ENCODE measurements at regions not wholly inside any gene's neighbourhood (a gene's known extent, or its start where the extent isn't known, plus 50 kb on each side); places are given as distances from the start of the nearest gene placed in this dataset.

DNA sequence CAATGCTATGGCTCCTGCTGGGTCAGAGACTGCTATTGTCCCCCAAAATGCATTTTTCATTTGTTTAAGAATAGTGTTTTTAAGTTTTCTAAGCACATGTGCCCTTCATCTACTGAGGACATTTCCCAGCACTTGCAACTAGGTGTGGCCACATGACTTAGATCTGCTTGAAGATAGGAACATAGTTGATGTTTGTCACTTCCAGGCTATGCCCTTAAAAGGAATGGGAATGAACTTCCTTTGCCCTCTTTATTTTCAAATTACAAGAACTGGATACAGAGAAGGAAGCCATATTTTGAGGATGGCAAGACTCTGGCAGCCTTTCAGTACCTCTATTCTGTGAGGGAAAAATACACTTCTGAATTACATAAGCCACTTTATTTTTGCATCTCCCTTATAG is 203.0 kb upstream of the TFAP2D start:
- TF ChIP-seq, protein P1, sequence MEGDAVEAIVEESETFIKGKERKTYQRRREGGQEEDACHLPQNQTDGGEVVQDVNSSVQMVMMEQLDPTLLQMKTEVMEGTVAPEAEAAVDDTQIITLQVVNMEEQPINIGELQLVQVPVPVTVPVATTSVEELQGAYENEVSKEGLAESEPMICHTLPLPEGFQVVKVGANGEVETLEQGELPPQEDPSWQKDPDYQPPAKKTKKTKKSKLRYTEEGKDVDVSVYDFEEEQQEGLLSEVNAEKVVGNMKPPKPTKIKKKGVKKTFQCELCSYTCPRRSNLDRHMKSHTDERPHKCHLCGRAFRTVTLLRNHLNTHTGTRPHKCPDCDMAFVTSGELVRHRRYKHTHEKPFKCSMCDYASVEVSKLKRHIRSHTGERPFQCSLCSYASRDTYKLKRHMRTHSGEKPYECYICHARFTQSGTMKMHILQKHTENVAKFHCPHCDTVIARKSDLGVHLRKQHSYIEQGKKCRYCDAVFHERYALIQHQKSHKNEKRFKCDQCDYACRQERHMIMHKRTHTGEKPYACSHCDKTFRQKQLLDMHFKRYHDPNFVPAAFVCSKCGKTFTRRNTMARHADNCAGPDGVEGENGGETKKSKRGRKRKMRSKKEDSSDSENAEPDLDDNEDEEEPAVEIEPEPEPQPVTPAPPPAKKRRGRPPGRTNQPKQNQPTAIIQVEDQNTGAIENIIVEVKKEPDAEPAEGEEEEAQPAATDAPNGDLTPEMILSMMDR (IDR thresholded peaks at IDR 0.05), result no peak
- TF ChIP-seq POLR2A (IDR thresholded peaks at IDR 0.05), result no peak
